GOT3 (cell line): ENCODE measurements at regions not wholly inside any gene's neighbourhood (a gene's known extent, or its start where the extent isn't known, plus 50 kb on each side); places are given as distances from the start of the nearest gene placed in this dataset.
"Not testable (repeated sequence)": the region's sequence is repeated elsewhere in the genome, so short reads cannot be mapped to it uniquely, and the experiment has no call there.

ENCODE experiments used
- DNase-seq: peaks from one replicate; lab custom pipeline; 2025; ENCODE audit warnings: mixed read lengths; lab: John Stamatoyannopoulos, UW

GRCh38 chr6:141969768-141970415 lies 162.8 kb upstream of the GJE1 start:
- DNase-seq, result not testable (repeated sequence)

GRCh38 chr6:141969201-141969600 lies 163.5 kb upstream of the GJE1 start:
- no peak for DNase-seq

GRCh38 chr6:141968632-141969031 lies 164.1 kb upstream of the GJE1 start:
- no peak for DNase-seq

- DNase-seq, result no peak
Measured at GRCh38 chr6:141965016-141965545, 167.6 kb upstream of the GJE1 start.

GRCh38 chr6:141963543-141964295 lies 169.0 kb upstream of the GJE1 start:
- DNase-seq, result no peak

GRCh38 chr6:141957271-141957670 lies 175.5 kb upstream of the GJE1 start:
- no peak for DNase-seq

GRCh38 chr6:141956868-141957267 lies 175.9 kb upstream of the GJE1 start:
- DNase-seq, result no peak

GRCh38 chr6:141956046-141956761 lies 176.5 kb upstream of the GJE1 start:
- DNase-seq, result no peak

GRCh38 chr6:141953072-141953471 lies 179.7 kb upstream of the GJE1 start:
- no peak for DNase-seq

GRCh38 chr6:141946502-141946901 lies 186.2 kb upstream of the GJE1 start:
- DNase-seq, result no peak

GRCh38 chr6:141938664-141939063 lies 194.1 kb upstream of the GJE1 start:
- no peak for DNase-seq

GRCh38 chr6:141932685-141933084 lies 200.0 kb upstream of the GJE1 start:
- DNase-seq, result no peak

GRCh38 chr6:141926200-141926900 lies 206.4 kb upstream of the GJE1 start:
- DNase-seq, result not testable (repeated sequence)

GRCh38 chr6:141925001-141925400 lies 207.7 kb upstream of the GJE1 start:
- DNase-seq, result no peak

- no peak for DNase-seq
Measured at GRCh38 chr6:141922898-141923297, 209.8 kb upstream of the GJE1 start.

GRCh38 chr6:141916682-141917505 lies 215.8 kb upstream of the GJE1 start:
- DNase-seq, result not testable (repeated sequence)

- DNase-seq, result no peak
Measured at GRCh38 chr6:141914646-141915045, 218.1 kb upstream of the GJE1 start.

GRCh38 chr6:141906569-141907080 lies 226.1 kb upstream of the GJE1 start:
- DNase-seq, result no peak

- DNase-seq, result no peak
Measured at GRCh38 chr6:141890661-141891060, 242.1 kb upstream of the GJE1 start.

- DNase-seq, result no peak
Measured at GRCh38 chr6:141884850-141885249, 247.9 kb upstream of the GJE1 start.

- no peak for DNase-seq
Measured at GRCh38 chr6:141878686-141879085, 254.0 kb upstream of the GJE1 start.
